ENCODE measurements at regions not wholly inside any gene's neighbourhood (a gene's known extent, or its start where the extent isn't known, plus 50 kb on each side); places are given as distances from the start of the nearest gene placed in this dataset.
A peak's percentile ranks its signal among the peaks of the same experiment; 100 is the strongest.

DNA sequence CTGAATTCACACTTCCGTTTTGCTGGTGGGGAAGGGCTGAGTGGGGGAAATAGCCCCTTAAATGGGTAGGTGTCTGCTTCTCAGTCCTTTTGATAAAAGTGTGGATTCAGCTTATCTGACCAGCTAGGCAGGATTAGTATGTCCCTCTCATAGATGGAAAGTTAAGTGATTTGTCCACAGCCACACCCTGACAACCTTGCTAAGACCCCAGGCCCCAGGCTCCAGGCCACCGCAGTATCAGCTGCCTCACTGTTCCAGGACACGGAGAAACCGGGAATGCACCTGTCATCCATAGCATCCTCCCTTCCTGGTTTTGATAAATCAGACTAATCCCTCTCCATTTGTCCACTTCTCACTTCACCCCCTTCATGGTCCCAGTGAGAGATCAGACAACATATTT lies 197.7 kb downstream of the USP12 start:
- DNase-seq (ENCODE audit: insufficient read length, low spot score) (no peak), FAIRE-seq (no peak)
- TF ChIP-seq, protein P1, sequence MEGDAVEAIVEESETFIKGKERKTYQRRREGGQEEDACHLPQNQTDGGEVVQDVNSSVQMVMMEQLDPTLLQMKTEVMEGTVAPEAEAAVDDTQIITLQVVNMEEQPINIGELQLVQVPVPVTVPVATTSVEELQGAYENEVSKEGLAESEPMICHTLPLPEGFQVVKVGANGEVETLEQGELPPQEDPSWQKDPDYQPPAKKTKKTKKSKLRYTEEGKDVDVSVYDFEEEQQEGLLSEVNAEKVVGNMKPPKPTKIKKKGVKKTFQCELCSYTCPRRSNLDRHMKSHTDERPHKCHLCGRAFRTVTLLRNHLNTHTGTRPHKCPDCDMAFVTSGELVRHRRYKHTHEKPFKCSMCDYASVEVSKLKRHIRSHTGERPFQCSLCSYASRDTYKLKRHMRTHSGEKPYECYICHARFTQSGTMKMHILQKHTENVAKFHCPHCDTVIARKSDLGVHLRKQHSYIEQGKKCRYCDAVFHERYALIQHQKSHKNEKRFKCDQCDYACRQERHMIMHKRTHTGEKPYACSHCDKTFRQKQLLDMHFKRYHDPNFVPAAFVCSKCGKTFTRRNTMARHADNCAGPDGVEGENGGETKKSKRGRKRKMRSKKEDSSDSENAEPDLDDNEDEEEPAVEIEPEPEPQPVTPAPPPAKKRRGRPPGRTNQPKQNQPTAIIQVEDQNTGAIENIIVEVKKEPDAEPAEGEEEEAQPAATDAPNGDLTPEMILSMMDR (IDR thresholded peaks at IDR 0.05; ENCODE audit: insufficient read depth, missing control alignments) = no peak

DNA sequence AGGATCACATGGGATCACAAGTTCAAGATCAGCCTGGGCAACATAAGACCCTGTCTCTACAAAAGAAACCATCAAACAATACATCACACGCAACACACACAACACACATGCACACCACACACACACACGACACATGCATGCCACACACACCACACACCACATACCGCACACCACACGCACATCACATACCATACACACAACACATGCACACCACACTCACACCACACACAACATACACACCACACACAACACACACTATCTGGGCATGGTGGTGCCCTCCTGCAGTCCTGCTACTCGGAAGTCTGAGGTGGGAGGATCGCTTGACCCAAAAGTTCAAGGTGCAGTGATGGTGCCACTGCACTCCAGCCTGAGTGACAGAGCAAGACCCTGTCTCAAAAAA lies 198.3 kb downstream of the USP12 start:
- FAIRE-seq = no peak
- no peak for DNase-seq (ENCODE audit: insufficient read length, low spot score)

DNA sequence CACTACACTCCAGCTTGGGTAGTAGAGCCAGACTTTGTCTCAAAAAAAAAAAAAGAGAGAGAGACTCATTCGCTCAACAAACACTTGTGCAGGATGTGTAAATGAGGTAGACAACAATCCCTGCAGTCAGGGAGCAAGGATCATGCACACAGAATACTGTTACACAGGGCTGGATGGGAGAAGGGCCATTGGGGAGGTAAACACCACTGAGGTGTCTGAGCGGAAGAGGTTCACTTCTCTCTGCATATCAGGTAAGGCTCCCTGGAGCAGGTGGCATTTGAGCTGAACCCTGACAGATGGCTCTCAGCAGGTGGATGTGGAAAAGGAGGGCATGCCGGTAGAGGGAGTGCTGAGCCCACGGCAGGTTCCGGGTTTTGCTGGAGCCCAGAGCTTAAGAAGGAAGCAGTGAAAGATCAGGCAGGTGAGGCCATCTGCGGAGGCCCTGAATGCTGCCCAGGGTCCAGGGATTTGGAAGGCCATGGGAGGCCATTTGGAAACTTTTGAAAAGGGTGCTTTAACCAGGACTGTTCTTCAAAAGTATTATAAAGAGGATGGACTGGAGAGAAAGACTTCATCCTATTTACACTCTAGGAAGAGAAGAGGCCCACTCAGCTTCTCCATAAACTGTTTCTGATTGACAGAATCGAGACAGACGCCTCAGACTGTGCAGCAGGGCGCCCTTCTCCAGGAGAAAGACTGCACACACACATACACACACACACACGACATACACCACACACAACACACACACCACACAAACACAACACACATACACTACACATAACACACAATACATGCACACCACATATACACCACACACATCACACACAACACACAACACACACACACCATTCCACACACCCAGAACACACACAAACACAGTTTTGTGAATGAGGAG lies 199.4 kb downstream of the USP12 start:
- DNase-seq (ENCODE audit: insufficient read length, low spot score) = no peak
- FAIRE-seq = peak; percentile 6
- TF ChIP-seq, protein P1 (IDR thresholded peaks at IDR 0.05; ENCODE audit: insufficient read depth, missing control alignments) = peak; percentile 43

More for the DNA sequence above, 198.3 kb downstream of the USP12 start:
- TF ChIP-seq, protein P1 (IDR thresholded peaks at IDR 0.05; ENCODE audit: insufficient read depth, missing control alignments) = no peak

DNA sequence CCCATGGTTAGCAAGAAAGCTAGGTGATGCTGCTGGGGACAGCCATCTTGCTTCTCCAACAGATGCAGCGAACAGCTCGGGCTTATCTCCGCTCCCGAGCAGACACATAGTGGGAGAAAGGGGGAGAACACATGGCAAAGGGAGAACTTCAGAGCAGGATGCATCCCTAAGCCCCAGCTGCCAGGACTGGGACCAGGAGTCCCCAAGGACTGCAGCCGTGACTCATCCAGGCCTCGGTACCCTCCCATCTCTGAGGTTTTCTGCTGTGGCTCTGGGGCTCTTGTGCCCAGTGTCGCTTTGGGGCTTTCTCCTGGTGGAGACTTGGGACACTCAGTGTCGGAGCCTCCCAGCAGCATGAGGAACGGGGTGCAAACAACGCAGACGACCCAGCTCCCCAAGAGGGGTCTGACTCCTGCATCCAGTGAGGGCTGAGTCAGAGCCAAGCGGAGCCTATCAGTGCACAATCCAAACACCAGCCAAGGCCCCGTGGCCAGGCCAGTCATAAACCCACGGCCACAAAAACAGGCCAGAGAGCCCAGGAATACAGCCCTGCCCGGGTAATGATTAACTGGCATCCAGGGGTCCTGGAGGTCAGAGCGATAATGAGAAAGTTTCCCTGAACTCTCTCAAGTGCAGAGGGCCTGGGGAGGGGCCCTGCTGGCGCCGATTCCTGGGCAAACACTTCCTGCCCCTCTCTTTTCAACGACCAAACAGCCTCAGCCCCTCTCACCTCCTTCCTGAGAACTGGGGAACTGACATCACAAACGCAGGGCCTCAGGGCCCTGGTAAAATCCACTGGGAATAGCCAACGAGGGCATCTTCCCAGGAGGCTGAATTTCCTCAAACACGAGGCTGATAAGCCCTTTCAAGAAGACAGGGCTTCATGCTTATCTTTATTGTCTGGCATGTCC lies 202.9 kb downstream of the USP12 start:
- FAIRE-seq (no peak), DNase-seq (ENCODE audit: insufficient read length, low spot score) (no peak)
- TF ChIP-seq, protein P1 (IDR thresholded peaks at IDR 0.05; ENCODE audit: insufficient read depth, missing control alignments) = no peak

DNA sequence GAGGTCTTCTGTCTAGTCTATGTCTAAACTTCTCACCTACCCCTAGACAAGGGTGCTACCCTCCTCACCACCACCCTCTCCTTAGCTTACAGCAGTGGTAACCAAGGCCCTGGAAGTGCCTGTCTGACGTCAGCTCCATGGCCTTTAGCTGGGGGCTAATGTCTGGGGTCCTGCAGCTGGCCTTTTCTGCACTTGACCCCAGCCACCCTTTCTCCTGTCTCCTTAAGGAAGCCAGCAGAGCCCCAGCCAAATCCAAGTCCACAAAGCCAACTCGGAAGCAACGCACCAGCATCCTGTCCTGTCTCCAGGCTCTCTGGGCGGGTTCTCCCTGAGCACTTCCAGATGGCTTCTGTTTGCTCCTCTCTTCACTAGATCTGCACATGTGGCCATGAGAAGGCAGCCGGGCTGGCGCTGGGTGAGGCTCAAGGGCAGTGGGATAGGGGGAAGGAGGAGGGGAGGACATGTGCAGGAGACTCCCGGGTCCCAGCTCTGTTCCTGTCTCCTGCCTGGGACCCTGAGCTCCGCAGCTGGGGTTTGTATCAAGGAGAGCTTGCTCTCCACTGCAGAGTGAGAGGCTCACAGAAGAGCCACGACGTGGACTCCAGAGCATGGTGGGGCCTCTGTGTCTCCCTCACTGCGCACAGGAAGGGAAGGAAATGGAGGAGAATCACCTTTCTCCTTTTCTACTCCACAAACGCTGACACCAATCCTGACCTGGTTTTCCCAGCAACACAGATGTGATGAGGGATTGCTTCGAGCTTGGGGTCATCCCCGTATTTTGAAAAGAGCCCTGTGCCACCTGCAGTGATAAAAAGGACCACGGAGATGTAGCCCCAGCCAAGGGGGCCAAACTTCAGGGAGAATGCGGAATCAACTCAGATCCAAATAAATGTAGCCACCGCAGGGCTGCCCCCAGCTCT lies 204.2 kb downstream of the USP12 start:
- DNase-seq (ENCODE audit: insufficient read length, low spot score) (no peak), FAIRE-seq (no peak)
- TF ChIP-seq, protein P1 (IDR thresholded peaks at IDR 0.05; ENCODE audit: insufficient read depth, missing control alignments) = no peak

DNA sequence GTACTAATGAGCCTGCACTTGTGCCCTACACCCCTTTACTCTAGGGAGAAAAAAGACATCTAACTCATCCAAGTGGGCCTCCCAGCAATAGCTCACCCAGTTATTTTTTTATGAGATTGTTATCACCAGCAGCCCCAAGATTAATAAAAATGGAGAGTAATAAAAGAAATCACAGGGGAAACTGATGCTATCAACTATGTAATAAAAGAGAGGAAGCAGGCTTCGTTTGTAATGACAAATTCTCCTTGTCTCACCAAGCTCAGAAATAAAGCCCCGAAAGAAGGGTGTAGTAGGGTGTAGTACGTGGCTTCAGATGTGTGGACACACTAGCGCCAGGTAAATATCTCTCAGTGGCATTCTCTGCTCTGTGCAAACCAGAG lies 204.9 kb downstream of the USP12 start:
- FAIRE-seq (no peak), DNase-seq (ENCODE audit: insufficient read length, low spot score) (no peak)
- TF ChIP-seq, protein P1 (IDR thresholded peaks at IDR 0.05; ENCODE audit: insufficient read depth, missing control alignments) = no peak

Measured in D721Med (cell line).